Activated CD4-positive, alpha-beta T cell treated with anti-CD3 and anti-CD28 coated beads, Interleukin-2, amount 50 U/mL, for 1 hour (primary cell): ENCODE measurements at regions not wholly inside any gene's neighbourhood (a gene's known extent, or its start where the extent isn't known, plus 50 kb on each side); places are given as distances from the start of the nearest gene placed in this dataset.
A peak's percentile ranks its signal among the peaks of the same experiment; 100 is the strongest.
"Not testable (repeated sequence)": the region's sequence is repeated elsewhere in the genome, so short reads cannot be mapped to it uniquely, and the experiment has no call there.

Source experiments
- DNase-seq: peaks from one replicate; pipeline ENCODE4 v3.0.0-alpha.2; 2020

GRCh38 chr17:68142595-68142994, 105.2 kb upstream of the AMZ2 start:
- no peak for DNase-seq

- no peak for DNase-seq
These were observed 104.4 kb upstream of the AMZ2 start for GRCh38 chr17:68143425-68143824.

- no peak for DNase-seq
These were observed 102.8 kb upstream of the AMZ2 start for GRCh38 chr17:68145088-68145487.

- no peak for DNase-seq
These were observed 98.9 kb upstream of the AMZ2 start for GRCh38 chr17:68148936-68149335.

- no peak for DNase-seq
These were observed 95.7 kb upstream of the AMZ2 start for GRCh38 chr17:68152161-68152571.

GRCh38 chr17:68155692-68156091, 92.2 kb upstream of the AMZ2 start:
- no peak for DNase-seq

- DNase-seq, result no peak
These were observed 86.0 kb upstream of the AMZ2 start for GRCh38 chr17:68161644-68162428.

- not testable (repeated sequence) for DNase-seq
These were observed 79.3 kb upstream of the AMZ2 start for GRCh38 chr17:68168273-68169164.

GRCh38 chr17:68169165-68169821, 78.5 kb upstream of the AMZ2 start:
- not testable (repeated sequence) for DNase-seq

- no peak for DNase-seq
These were observed 78.0 kb upstream of the AMZ2 start for GRCh38 chr17:68169840-68170239.

- no peak for DNase-seq
These were observed 77.6 kb upstream of the AMZ2 start for GRCh38 chr17:68170246-68170645.

GRCh38 chr17:68172461-68172954, 75.3 kb upstream of the AMZ2 start:
- peak; percentile 76 for DNase-seq

GRCh38 chr17:68175416-68175815, 72.4 kb upstream of the AMZ2 start:
- DNase-seq, result no peak

GRCh38 chr17:68175905-68176304, 71.9 kb upstream of the AMZ2 start:
- no peak for DNase-seq

GRCh38 chr17:68176718-68177117, 71.1 kb upstream of the AMZ2 start:
- DNase-seq, result no peak

- DNase-seq, result no peak
These were observed 69.0 kb upstream of the AMZ2 start for GRCh38 chr17:68178831-68179230.

GRCh38 chr17:68179236-68179925, 68.5 kb upstream of the AMZ2 start:
- no peak for DNase-seq

- no peak for DNase-seq
These were observed 67.9 kb upstream of the AMZ2 start for GRCh38 chr17:68179926-68180285.

- no peak for DNase-seq
These were observed 65.9 kb upstream of the AMZ2 start for GRCh38 chr17:68182011-68182306.

- DNase-seq, result peak; percentile 68
These were observed 64.8 kb upstream of the AMZ2 start for GRCh38 chr17:68182940-68183551.

- DNase-seq, result no peak
These were observed 63.7 kb upstream of the AMZ2 start for GRCh38 chr17:68184141-68184571.

GRCh38 chr17:68184816-68185436, 62.9 kb upstream of the AMZ2 start:
- peak; percentile 53 for DNase-seq
